IPS DF 4.7 (cell line): ENCODE measurements at regions not wholly inside any gene's neighbourhood (a gene's known extent, or its start where the extent isn't known, plus 50 kb on each side); places are given as distances from the start of the nearest gene placed in this dataset.
"Not testable (repeated sequence)": the region's sequence is repeated elsewhere in the genome, so short reads cannot be mapped to it uniquely, and the experiment has no call there.

Experiments
- DNase-seq: peaks from one replicate; pipeline ENCODE4 v3.0.0-alpha.2; 2013; ENCODE audit warnings: low spot score; ENCODE audit errors: extremely low read depth

GRCh38 chr16:60407606-60408005, 1628.6 kb downstream of the CDH8 start:
- no peak for DNase-seq

GRCh38 chr16:60407034-60407433, 1629.2 kb downstream of the CDH8 start:
- DNase-seq = no peak

- DNase-seq = no peak
Measured at GRCh38 chr16:60405286-60405685, 1631.0 kb downstream of the CDH8 start.

GRCh38 chr16:60404401-60404800, 1631.8 kb downstream of the CDH8 start:
- no peak for DNase-seq

GRCh38 chr16:60402941-60403340, 1633.3 kb downstream of the CDH8 start:
- DNase-seq = not testable (repeated sequence)

- DNase-seq = no peak
Measured at GRCh38 chr16:60392380-60392779, 1643.9 kb downstream of the CDH8 start.

DNA sequence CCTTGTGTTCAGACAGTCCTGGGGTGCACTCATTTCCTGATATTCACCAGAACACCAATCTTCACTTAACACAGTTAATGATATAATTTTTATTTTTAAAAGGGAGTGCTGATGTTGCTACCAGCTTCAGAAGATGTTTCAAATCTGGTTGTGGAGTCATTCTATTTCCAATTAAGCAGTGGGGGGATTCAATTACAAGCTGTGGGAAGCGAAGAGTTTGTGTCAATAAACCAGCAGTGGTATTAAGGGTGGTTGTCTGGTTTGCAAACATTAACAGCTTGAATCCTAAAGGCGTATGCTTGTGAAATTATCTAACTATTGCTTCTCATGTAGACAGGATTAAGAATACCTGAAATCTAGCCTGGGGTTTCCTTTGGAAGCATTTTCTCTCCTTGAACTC, 1637.5 kb upstream of the GOT2 start:
- DNase-seq = no peak

DNA sequence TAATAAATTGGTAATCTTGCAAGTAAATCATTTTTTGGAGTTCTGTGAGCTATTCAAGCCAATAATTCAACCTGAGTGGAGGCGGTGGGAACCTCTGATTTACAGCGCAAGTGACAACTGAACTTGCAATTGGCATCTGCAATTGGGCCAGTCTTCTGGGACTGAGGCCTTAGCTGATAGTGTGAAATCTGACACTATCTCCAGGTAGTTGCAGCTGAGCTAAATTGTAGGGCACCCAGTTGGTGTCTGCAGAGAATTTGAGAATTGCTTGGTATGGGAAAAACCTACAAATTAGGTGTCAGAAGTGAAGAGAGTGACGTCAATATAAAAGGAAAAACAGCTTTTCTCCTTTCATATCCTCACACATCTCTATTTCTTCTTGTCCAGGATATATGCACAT, 1633.6 kb upstream of the GOT2 start:
- no peak for DNase-seq

- DNase-seq = no peak
Measured at GRCh38 chr16:60363566-60363965, 1629.5 kb upstream of the GOT2 start.

- DNase-seq = not testable (repeated sequence)
Measured at GRCh38 chr16:60359866-60360265, 1625.8 kb upstream of the GOT2 start.

DNA sequence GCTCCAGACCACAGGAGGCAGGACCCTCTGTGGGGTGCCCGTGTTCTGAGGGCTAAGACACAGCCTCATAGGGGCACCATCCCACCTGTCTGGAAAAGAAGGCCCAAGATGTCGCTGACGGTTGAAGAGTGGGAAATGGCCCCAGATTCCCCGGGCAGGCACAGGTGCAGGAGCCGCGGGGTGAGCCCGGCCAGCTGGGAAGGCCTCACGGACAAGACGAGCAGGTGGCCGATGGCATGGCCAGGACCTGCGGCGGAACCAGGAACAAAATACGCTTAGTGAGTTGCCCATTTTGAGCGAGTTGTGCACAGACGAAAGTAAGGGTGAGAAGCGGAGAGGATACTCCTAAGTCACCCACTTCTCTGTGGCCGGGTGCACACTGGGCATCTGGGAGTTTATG, 1625.3 kb upstream of the GOT2 start:
- not testable (repeated sequence) for DNase-seq

GRCh38 chr16:60357876-60358522, 1623.9 kb upstream of the GOT2 start:
- DNase-seq = not testable (repeated sequence)

DNA sequence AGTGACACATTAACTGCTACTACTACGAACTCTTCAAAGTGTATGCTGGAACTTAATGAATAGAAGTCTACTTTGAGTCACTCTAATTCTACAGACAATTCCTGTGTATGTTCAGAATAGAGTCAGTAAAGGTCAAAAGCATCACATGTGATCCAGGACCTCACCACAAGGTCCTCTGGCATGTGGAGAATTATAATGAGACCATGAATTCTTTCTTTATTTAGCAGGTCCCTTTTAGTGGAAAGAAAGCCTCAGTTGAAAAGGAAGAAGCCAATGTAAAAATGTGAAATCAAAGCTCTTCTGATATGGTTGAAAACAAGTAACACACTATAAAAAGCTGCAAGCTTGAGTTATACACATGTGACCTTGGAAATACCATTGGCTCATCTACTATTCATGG, 1612.1 kb upstream of the GOT2 start:
- no peak for DNase-seq

DNA sequence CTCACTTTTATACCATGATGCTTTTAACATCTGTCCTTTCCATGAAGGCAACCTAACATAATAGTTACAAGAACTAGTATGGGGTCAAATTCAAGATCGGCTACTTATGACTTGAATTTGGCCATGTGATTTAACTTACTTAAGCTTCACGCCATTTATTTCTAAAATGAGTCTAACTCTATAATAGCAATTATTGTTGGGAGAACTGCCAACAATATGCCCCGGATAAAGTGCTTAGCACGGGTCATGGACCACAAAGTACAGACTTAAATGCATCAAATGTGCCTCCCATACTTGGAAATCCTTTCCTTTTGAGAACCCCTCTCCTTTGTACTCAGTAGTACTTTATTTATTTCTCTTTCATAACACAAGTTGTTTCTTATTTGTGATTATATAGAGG, 1603.6 kb upstream of the GOT2 start:
- no peak for DNase-seq

GRCh38 chr16:60331168-60331567, 1597.1 kb upstream of the GOT2 start:
- DNase-seq = no peak

- DNase-seq = no peak
Measured at GRCh38 chr16:60329108-60329507, 1595.0 kb upstream of the GOT2 start.

- no peak for DNase-seq
Measured at GRCh38 chr16:60328152-60328551, 1594.0 kb upstream of the GOT2 start.

GRCh38 chr16:60318486-60318885, 1584.4 kb upstream of the GOT2 start:
- no peak for DNase-seq

DNA sequence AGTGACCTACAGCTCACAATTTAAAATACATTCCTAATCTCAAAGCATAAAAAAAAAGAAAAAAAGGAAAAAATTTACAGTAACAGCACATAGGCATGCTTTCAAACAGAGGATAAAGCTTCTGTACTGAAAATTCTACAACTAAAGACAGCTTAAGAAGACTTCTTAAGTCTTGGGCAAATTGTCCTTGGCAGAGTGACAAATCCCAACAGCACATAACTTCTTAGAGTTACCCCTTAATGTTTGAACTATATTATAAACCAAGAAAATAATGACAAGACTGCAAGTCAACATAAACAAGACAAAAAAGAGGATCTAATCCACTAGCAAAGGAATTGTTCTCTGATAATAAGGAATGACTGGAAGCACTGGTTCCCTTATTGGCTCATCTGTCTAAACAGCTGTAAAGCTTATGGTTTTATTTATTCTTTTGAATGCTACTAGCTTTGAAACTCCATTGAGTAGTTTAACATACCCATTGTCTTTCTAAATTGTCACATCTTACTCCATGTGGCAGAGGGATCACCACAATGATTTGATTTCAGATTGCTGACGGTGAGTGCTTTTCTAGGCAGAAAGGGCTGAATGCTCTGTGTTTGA, 1576.8 kb upstream of the GOT2 start:
- no peak for DNase-seq

DNA sequence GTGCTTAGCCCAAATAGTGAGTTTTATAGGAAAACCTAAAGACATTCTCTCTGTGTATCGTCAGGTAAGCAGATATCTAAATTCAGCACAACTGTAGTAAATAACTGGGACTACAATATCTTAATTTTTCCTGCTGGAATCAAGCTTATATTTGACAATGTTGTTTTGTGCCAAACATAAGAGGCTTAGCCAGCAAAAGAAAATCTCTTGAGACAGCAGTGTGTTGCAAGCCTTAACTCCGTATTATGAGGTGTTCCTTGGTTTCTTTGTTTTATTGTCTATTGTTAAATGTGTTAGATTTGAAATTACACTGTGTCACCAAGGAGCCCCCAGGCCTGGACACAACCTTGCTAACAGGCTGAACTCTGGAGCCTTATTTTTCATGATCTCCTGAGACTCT, 1570.6 kb upstream of the GOT2 start:
- no peak for DNase-seq

DNA sequence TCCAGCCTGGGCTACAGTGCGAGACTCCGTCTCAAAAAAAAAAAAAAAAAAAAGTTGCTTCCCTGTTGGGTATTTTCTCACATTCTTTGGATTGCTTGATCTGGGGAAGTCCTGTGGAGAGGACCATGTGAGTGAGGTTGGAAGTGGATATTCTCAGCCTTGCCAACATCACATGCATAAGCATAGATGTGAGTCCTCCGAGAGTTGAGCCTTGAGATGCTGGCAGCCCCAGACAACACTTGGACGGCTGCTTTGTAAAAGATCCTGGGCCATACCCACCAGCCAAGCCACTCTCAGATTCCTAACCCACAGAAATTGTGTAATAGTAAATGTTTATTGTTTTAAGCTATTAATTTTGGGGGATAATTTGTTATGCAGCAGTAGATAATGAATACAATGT, 1570.0 kb upstream of the GOT2 start:
- DNase-seq = no peak

DNA sequence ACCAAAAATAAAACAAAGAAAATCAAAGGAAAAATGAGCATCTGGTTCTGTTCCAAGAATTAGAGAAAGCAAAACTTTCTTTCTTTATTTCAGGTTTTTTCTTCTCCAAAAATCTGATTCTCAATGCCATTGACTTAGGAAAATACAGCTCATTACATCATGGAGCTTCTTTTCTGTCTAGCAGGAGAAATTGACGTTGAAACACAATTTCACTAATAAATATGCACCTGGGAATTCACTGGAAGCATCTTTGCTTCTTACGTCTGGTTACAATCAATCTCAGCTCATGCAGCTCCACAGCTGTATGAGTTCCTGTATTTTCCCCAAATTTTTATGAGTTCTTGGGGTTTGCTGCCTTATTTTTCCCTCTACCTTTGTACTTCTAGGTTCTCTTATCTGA, 1568.6 kb upstream of the GOT2 start:
- DNase-seq = no peak

GRCh38 chr16:60302261-60302660, 1568.1 kb upstream of the GOT2 start:
- DNase-seq = no peak
